ENCODE measurements at regions not wholly inside any gene's neighbourhood (a gene's known extent, or its start where the extent isn't known, plus 50 kb on each side); places are given as distances from the start of the nearest gene placed in this dataset.

DNA sequence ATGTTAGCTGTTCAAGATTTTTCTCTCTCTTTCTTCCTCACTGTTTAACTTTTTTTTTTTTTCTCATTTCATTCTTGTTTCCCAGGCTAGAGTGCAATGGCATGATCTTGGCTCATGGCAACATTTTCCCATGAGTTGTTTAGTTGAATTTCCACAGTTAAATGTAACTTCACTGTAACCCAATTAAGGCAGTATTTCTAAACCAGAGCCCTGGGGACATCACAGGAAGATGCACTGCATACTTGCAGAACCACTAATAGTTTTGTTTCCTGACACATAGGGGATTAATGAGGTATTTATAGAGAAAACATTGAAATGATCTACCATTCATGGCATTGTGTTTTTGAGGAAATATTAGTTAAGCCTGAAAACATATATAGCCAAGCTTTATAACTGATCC is 795.6 kb upstream of the GHITM start:
- no peak for TF ChIP-seq POLR2A (IDR thresholded peaks at IDR 0.05; ENCODE audit: low read depth)
- TF ChIP-seq POLR2AphosphoS5 (IDR thresholded peaks at IDR 0.05) = no peak
